PC-3 (cell line): ENCODE measurements at regions not wholly inside any gene's neighbourhood (a gene's known extent, or its start where the extent isn't known, plus 50 kb on each side); places are given as distances from the start of the nearest gene placed in this dataset.

ENCODE experiments used
- ATAC-seq: fragments of 200-7000 bp; cut with Tn5 transposase; 2 replicates; pipeline ENCODE4 v1.9.1; 2020; ENCODE audit warnings: mild to moderate bottlenecking, moderate library complexity
- BruUV-seq: library from RNA; stranded (reverse); fragments of 400-500 nt; replicated peaks from 2 replicates; lab custom pipeline; 2021; lab: Mats Ljungman, UMichigan
- CTCF ChIA-PET: fragments of 300-600 bp; sonication (Branson Sonifier 250); formaldehyde crosslinking; loops from one replicate; lab custom pipeline; 2022; ENCODE audit warnings: antibody characterized with exemption; lab: Charles Lee
- POLR2A ChIA-PET: fragments of 300-600 bp; sonication (Branson Sonifier 250); formaldehyde crosslinking; loops from one replicate; lab custom pipeline; 2022; ENCODE audit warnings: antibody characterized with exemption; ENCODE audit not compliant: unreplicated experiment; lab: Charles Lee
- DNase-seq: peaks from one replicate; pipeline ENCODE4 v3.0.0-alpha.2; 2015
- H2AFZ ChIP-seq: fragments of 300-600 bp; sonication (generic); 2 replicates; pipeline ENCODE4 v1.6.0; 2016; ENCODE audit warnings: antibody characterized with exemption, low read length
- H3F3A ChIP-seq: fragments of 300-600 bp; sonication (generic); one replicate; pipeline ENCODE4 v1.6.0; 2017; ENCODE audit warnings: antibody characterized with exemption, low read length, control low read depth, mild to moderate bottlenecking; ENCODE audit not compliant: unreplicated experiment
- H3K27ac ChIP-seq: fragments of 300-600 bp; sonication (generic); 2 replicates; pipeline ENCODE4 v1.5.1; 2016; ENCODE audit warnings: mild to moderate bottlenecking, low read length
- H3K27me3 ChIP-seq: fragments of 300-600 bp; sonication (generic); 2 replicates; pipeline ENCODE4 v1.6.1; 2016; ENCODE audit warnings: low read length, mixed read lengths
- H3K36me3 ChIP-seq: fragments of 300-600 bp; sonication (generic); 2 replicates; pipeline ENCODE4 v1.6.1; 2016; ENCODE audit warnings: low read depth, mixed run types, low read length, mixed read lengths
- H3K4me1 ChIP-seq: fragments of 300-600 bp; sonication (generic); 2 replicates; pipeline ENCODE4 v1.5.1; 2016; ENCODE audit warnings: low read length; ENCODE audit not compliant: insufficient read depth
- H3K4me2 ChIP-seq: fragments of 300-600 bp; sonication (generic); 2 replicates; pipeline ENCODE4 v1.6.0; 2016; ENCODE audit warnings: low read length
- H3K4me3 ChIP-seq: fragments of 300-600 bp; sonication (generic); 2 replicates; pipeline ENCODE4 v1.5.1; 2016; ENCODE audit warnings: mild to moderate bottlenecking, low read length, mixed read lengths
- H3K79me2 ChIP-seq: fragments of 300-600 bp; sonication (generic); 2 replicates; pipeline ENCODE4 v1.6.1; 2017; ENCODE audit warnings: low read length, mixed read lengths
- H3K9ac ChIP-seq: fragments of 300-600 bp; sonication (generic); 2 replicates; pipeline ENCODE4 v1.6.0; 2016; ENCODE audit warnings: mild to moderate bottlenecking, low read length
- H3K9me2 ChIP-seq: fragments of 300-600 bp; sonication (generic); replicated peaks from 2 replicates; pipeline ENCODE4 v1.6.1; 2016; ENCODE audit warnings: mixed run types, low read length, mixed read lengths
- H3K9me3 ChIP-seq: fragments of 300-600 bp; sonication (generic); 2 replicates; pipeline ENCODE4 v1.6.1; 2016; ENCODE audit warnings: low read length, mixed read lengths
- H4K20me1 ChIP-seq: fragments of 300-600 bp; sonication (generic); 2 replicates; pipeline ENCODE4 v1.6.1; 2016; ENCODE audit warnings: low read length, mixed read lengths
- CTCF ChIP-seq: fragments of 300-600 bp; sonication (generic); conservative IDR thresholded peaks from 2 replicates; pipeline ENCODE4 v1.5.1; 2017; ENCODE audit warnings: antibody characterized with exemption, low read depth, mild to moderate bottlenecking, low read length
- EZH2 ChIP-seq: fragments of 300-600 bp; sonication (generic); IDR thresholded peaks from one replicate; pipeline ENCODE4 v1.6.1; 2017; ENCODE audit warnings: antibody characterized with exemption, mild to moderate bottlenecking, low read length; ENCODE audit not compliant: unreplicated experiment
- EZH2phosphoT487 ChIP-seq: fragments of 300-600 bp; sonication (generic); IDR thresholded peaks from 2 replicates; pipeline ENCODE4 v1.6.1; 2018; ENCODE audit warnings: mild to moderate bottlenecking, antibody characterized with exemption, low read length, borderline replicate concordance
- intact Hi-C: fragments of 100-400 bp; cut with micrococcal nuclease; formaldehyde crosslinking; loops from 2 replicates; pipeline ENCODE4 v1.9.0; 2023

- intact Hi-C loops = no loop called here
- Histone ChIP-seq H3K9ac (no peak overlapping the region), H3K27ac (no peak overlapping the region), H3K4me1 (no peaks in the 10 kb centered on the region), H3K27me3 (no peaks in the 10 kb centered on the region), H3K4me2 (no peak overlapping the region), H2AFZ (no peak overlapping the region), H3K79me2 (no peaks in the 10 kb centered on the region), H4K20me1 (no peaks in the 10 kb centered on the region), H3K9me2 (no peaks in the 10 kb centered on the region), H3K4me3 (no peak overlapping the region), H3F3A (no peaks in the 10 kb centered on the region), H3K36me3 (no peaks in the 10 kb centered on the region), H3K9me3 (no peaks in the 10 kb centered on the region)
- no peak for DNase-seq
- ChIA-PET POLR2A (no interaction called here), CTCF (no interaction called here)
- no TSS peak for BruUV-seq
- TF ChIP-seq CTCF (no peak), EZH2phosphoT487 (no peak), EZH2 (no peak)
- ATAC-seq = no peak
Measured at GRCh38 chr2:142236181-142236580, 105.4 kb upstream of the LRP1B start.

DNA sequence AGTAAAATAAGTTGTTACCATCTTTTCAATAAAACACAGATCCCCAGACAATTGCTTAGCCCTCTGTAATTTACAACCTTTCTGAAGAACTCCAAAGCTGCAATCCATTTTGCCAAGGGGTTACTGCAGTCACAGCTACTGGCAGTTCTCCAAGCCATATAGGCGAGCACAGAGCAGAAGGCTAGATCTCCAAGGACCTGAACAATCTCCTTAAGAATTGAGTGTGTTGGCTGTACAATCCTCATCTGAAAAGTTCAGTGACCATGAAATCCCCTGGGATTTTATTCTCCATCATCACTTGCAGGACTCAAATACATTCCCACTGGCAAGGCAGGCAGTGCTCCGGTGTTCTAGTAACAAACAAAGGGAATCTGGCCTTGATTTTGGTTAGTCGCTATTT lies 103.9 kb upstream of the LRP1B start:
- no peak for TF ChIP-seq EZH2phosphoT487
- TF ChIP-seq EZH2 = no peak
- no peak for TF ChIP-seq CTCF
- intact Hi-C loops = no loop called here
- H3K79me2 ChIP-seq = no peaks in the 10 kb centered on the region
- DNase-seq = no peak
- ATAC-seq = no peak
- no peaks in the 10 kb centered on the region for H3F3A ChIP-seq
- H3K27ac ChIP-seq = no peak overlapping the region
- no peaks in the 10 kb centered on the region for H3K36me3 ChIP-seq
- no peaks in the 10 kb centered on the region for H4K20me1 ChIP-seq
- no TSS peak for BruUV-seq
- no peak overlapping the region for H3K9ac ChIP-seq
- no peaks in the 10 kb centered on the region for H3K4me1 ChIP-seq
- H3K4me2 ChIP-seq = no peak overlapping the region
- no peaks in the 10 kb centered on the region for H3K9me2 ChIP-seq
- no peaks in the 10 kb centered on the region for H3K9me3 ChIP-seq
- ChIA-PET CTCF (no interaction called here), POLR2A (no interaction called here)
- H2AFZ ChIP-seq = no peak overlapping the region
- H3K27me3 ChIP-seq = no peaks in the 10 kb centered on the region
- H3K4me3 ChIP-seq = no peak overlapping the region

DNA sequence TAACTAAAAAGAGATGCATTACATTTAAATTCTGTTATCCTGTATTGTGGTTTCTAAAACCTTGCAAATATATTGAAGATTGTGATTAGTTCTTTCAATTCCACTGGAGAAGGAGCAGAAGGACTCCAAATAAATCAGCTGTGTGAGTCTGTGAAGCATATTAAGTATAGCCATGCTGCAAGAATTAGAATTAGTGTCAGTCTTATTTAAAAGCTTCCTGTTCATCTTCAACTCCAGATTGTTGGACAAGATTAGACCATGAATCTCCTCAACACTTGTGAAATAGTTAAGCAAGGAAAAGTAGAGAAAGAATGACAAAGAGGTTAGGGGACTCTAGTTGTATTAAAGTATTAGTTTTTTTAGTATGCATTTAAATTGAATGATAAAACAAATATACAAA lies 92.5 kb upstream of the LRP1B start:
- H4K20me1 ChIP-seq = no peaks in the 10 kb centered on the region
- POLR2A ChIA-PET = no interaction called here
- H3K9ac ChIP-seq = no peak overlapping the region
- H3K4me3 ChIP-seq = no peak overlapping the region
- H2AFZ ChIP-seq = no peak overlapping the region
- no peaks in the 10 kb centered on the region for H3K36me3 ChIP-seq
- no peak overlapping the region for H3K27ac ChIP-seq
- no peak for TF ChIP-seq EZH2phosphoT487
- no peak for TF ChIP-seq CTCF
- H3K27me3 ChIP-seq = no peaks in the 10 kb centered on the region
- no peaks in the 10 kb centered on the region for H3K4me1 ChIP-seq
- no peaks in the 10 kb centered on the region for H3K9me2 ChIP-seq
- no peak for DNase-seq
- no peak for ATAC-seq
- no peaks in the 10 kb centered on the region for H3K79me2 ChIP-seq
- H3K9me3 ChIP-seq = no peaks in the 10 kb centered on the region
- no peak overlapping the region for H3K4me2 ChIP-seq
- intact Hi-C loops = no loop called here
- CTCF ChIA-PET = no interaction called here
- BruUV-seq = no TSS peak
- H3F3A ChIP-seq = no peaks in the 10 kb centered on the region
